Activated naive CD8-positive, alpha-beta T cell treated with anti-CD3 and anti-CD28 coated beads for 36 hours (primary cell): ENCODE measurements at regions not wholly inside any gene's neighbourhood (a gene's known extent, or its start where the extent isn't known, plus 50 kb on each side); places are given as distances from the start of the nearest gene placed in this dataset.
A peak's percentile ranks its signal among the peaks of the same experiment; 100 is the strongest.

Experiments
- DNase-seq: peaks from one replicate; pipeline ENCODE4 v3.0.0; 2021
- H3K27ac Mint-ChIP-seq: one replicate; pipeline ENCODE4 v1.8.0; 2022; ENCODE audit warnings: mild to moderate bottlenecking, moderate library complexity, mixed read lengths
- H3K27me3 Mint-ChIP-seq: one replicate; pipeline ENCODE4 v1.8.0; 2022; ENCODE audit warnings: mild to moderate bottlenecking, mixed read lengths
- H3K36me3 Mint-ChIP-seq: one replicate; pipeline ENCODE4 v1.8.0; 2021; ENCODE audit warnings: mild to moderate bottlenecking, mixed read lengths
- H3K4me1 Mint-ChIP-seq: one replicate; pipeline ENCODE4 v1.8.0; 2021; ENCODE audit warnings: mixed read lengths
- H3K4me3 Mint-ChIP-seq: one replicate; pipeline ENCODE4 v1.8.0; 2022; ENCODE audit warnings: mild to moderate bottlenecking, moderate library complexity, mixed read lengths
- H3K9me3 Mint-ChIP-seq: one replicate; pipeline ENCODE4 v1.8.0; 2022; ENCODE audit warnings: mixed read lengths

DNA sequence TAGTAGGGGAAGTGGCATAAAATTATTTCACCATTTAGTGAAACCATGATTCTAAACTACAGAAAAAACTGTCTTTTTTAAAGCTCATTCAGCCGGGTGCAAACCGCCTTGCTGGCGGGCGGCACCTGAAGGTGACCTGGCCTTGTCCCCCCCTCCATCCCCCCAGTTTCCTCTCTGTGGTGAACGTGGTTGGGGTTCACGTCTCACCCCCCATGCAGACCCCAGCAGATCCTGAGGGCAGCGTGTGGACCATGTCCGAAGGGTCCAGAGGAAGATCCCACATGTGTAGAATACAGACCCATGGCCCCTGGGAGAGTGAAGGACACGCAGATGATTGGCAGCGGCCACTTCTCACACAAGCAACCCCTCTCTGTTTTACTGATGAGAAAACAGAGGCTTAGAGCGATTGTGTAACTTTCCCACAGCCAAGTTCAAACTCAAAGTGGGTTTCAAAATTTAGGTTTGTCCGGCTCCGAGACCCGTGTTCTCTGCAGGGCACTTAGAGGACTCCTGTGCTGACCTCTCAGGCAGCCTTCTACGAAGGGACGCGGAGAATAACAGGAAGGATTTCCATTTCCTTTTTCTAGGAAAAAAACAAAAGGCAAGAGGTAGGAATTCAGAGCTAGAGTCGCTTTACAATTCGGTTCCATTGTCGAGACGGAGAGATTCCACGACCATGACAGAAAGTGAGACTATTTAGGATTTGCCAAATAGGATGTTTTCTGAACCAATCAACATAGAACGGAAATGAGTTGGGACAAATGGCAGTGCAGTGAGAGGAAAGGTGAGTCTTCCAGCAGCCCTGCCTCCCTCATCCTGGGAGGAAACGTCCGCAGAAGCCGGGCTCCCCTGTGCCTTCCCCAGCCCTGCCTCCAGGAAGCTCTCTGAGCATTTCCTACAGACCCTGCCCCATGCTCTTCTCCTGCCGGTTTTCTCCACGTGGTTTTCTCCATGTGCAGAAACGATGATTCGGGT is 67.6 kb upstream of the PITRM1 start:
- H3K27ac Mint-ChIP-seq: no peak overlapping the region
- H3K4me3 Mint-ChIP-seq: no peak overlapping the region
- DNase-seq: no peak
- H3K9me3 Mint-ChIP-seq: no peaks in the 10 kb centered on the region
- peaks cover 2% of the 10 kb centered on the region for H3K4me1 Mint-ChIP-seq
- H3K36me3 Mint-ChIP-seq: no peaks in the 10 kb centered on the region
- peaks cover 24% of the 10 kb centered on the region for H3K27me3 Mint-ChIP-seq

DNA sequence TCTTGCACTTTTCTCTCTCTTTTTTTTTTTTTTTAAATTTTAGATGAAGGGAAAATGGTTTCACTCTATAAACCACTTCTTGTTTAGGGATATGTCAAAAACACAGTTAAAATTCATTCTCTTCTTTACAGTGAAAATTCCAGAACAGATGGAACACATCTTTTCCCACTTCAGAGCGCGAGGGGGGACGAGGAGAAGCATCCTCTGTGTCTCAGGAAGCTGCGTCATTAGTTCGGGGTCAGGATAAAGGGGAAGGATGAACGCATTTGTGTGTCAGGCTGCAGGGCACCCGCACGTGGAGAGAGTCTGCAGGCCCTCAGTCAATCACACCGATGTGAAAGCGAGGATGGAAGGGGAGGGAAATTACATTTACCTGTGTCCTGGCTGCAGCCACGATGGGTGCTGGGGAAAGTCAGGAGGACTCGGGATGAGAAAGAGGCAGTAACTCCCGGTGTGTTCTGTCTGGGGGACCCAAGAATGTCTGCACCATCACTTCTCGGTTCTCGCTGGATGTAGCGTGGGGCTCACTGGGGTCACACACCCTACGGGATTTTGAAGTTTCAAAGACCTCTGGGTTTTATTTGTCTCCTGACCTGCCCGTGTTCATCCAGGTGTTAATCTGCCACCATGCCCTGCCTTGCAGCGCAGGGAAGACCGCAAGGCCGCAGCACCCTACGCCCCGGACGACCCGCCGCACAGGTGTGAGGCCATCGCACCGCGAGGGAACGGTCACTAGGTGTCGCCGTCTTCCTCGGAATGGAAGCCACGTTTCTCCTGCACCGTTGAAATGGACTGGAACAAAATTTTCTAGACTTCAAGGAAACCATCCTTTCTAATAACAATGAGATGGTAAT is 66.7 kb upstream of the PITRM1 start:
- H3K36me3 Mint-ChIP-seq: no peaks in the 10 kb centered on the region
- no peak overlapping the region for H3K27ac Mint-ChIP-seq
- H3K4me1 Mint-ChIP-seq: peaks cover 2% of the 10 kb centered on the region
- DNase-seq: peak; percentile 64
- H3K9me3 Mint-ChIP-seq: no peaks in the 10 kb centered on the region
- H3K27me3 Mint-ChIP-seq: peaks cover 28% of the 10 kb centered on the region
- H3K4me3 Mint-ChIP-seq: no peak overlapping the region

DNA sequence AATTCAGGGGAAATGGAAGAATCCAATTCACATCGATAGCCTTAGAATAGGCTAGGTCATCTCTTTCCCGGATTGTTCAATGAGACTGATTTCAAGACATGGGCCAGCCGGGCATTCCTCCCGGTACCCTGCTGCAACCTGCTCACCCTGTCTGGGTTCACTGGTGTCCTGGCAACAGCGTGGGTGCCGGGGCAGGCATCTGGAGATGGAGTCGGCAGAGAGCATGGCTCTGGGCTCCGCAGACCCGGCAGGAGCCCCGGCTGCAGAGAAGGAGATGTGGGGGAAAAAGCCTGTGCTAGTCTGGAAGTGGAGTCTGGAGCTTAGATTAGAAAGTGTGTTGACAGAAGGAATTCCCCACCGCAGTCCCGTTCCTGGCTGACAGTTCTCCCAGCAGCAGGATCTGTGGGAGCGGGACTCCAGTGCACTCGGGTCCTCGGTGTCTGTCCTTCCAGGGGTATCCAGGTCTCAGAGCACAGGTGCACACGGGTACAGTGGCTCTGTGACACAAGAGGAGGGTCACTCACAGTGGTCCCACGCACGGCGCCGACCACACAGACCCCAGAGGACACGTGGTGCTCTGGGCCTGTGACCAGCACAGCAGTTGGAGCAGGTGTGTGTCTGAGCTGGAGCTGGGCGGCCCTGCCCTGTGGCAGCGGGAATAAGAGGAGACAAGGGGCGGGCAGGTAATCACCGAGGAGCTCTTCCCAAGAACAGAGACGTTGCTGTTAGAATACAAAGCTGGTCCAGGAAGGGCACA is 65.7 kb upstream of the PITRM1 start:
- no peak overlapping the region for H3K4me3 Mint-ChIP-seq
- H3K9me3 Mint-ChIP-seq: no peaks in the 10 kb centered on the region
- H3K36me3 Mint-ChIP-seq: no peaks in the 10 kb centered on the region
- DNase-seq: no peak
- H3K4me1 Mint-ChIP-seq: peaks cover 2% of the 10 kb centered on the region
- H3K27me3 Mint-ChIP-seq: peaks cover 28% of the 10 kb centered on the region
- no peak overlapping the region for H3K27ac Mint-ChIP-seq

DNA sequence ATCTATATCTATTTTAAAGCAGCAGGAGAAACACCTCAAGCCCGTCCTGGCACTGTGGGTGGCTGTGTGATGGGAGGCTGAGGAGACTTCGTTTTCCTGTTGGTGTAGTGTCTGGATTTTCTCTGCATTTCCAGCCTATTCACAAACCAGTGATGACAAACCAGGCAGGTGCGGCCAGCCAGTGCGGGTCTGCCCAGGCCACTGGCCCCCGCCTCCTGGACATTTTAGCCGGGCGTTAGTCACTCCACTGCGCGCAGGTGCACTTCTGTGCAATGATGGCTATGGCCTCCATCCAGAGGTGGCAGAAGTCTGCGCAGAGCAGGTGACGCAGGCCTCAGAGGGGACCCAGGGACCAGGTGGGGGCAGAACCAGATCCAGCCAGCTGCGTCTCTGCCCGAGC is 64.9 kb upstream of the PITRM1 start:
- peaks cover 35% of the 10 kb centered on the region for H3K27me3 Mint-ChIP-seq
- H3K4me1 Mint-ChIP-seq: peaks cover 2% of the 10 kb centered on the region
- no peak for DNase-seq
- H3K36me3 Mint-ChIP-seq: no peaks in the 10 kb centered on the region
- no peak overlapping the region for H3K27ac Mint-ChIP-seq
- no peaks in the 10 kb centered on the region for H3K9me3 Mint-ChIP-seq
- H3K4me3 Mint-ChIP-seq: no peak overlapping the region

DNA sequence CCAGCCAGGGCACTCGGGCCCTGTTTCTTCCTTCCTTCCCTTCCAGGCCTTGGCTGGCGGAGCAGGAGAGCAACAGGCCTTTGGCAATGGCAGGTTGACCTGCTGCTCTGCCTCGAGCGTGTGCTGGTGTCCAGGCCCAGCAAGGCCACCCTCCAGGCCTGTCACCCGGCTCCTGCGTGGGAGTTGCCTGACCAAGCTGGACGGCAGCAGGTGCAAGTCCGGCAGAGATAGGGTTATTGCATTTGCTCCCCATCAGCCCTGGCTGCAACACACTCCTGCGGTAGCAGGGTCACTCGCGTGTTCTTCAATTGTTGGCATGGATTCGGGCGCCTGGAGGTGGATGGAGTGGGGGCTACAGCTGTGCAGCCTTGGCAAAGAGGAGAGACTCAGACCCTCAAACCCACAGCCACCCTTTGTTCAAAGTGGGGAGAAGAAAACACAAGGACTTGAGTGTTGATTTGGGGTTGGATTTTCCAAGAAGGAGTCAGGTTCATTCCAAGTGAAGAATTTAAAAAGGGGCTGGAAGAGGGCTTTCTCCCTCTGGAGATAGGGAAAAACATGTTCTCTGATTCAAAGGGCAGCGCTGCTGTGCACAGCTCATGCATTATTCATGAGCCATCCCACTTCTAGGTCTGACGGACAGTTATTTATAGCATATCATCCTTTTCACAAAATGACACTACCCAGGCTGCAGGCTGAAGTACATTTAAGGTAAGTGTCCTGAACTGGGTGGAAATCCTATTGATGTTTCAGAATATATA is 64.2 kb upstream of the PITRM1 start:
- DNase-seq: no peak
- no peaks in the 10 kb centered on the region for H3K9me3 Mint-ChIP-seq
- no peaks in the 10 kb centered on the region for H3K36me3 Mint-ChIP-seq
- H3K27me3 Mint-ChIP-seq: peaks cover 40% of the 10 kb centered on the region
- no peak overlapping the region for H3K4me3 Mint-ChIP-seq
- H3K4me1 Mint-ChIP-seq: peaks cover 2% of the 10 kb centered on the region
- H3K27ac Mint-ChIP-seq: no peak overlapping the region

DNA sequence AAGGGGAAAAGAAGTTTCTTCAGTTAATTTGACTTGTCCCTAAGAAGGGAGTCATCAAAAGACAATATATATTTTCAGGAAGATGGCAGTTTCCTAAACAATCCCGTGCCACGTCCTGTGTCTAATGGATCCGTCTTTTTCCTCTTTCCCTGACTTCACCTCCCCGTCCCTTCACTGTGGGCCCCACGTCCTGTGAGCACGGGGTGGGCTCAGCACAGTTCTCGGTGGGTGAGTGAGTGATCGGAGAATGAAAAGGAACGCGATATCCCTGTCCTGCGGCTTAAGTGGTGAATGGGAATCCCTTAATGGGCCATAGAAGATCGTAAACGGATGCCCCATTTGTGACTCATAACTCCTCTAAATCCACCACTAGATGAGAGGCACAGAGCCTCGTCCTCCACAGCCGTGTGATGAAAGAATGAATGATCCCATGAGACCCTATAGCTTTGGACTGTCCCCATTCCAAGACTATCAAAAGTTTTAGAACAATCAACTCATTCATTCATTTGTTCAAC is 63.5 kb upstream of the PITRM1 start:
- no peak overlapping the region for H3K27ac Mint-ChIP-seq
- no peak for DNase-seq
- peaks cover 2% of the 10 kb centered on the region for H3K4me1 Mint-ChIP-seq
- H3K9me3 Mint-ChIP-seq: no peaks in the 10 kb centered on the region
- no peak overlapping the region for H3K4me3 Mint-ChIP-seq
- no peaks in the 10 kb centered on the region for H3K36me3 Mint-ChIP-seq
- peaks cover 42% of the 10 kb centered on the region for H3K27me3 Mint-ChIP-seq

DNA sequence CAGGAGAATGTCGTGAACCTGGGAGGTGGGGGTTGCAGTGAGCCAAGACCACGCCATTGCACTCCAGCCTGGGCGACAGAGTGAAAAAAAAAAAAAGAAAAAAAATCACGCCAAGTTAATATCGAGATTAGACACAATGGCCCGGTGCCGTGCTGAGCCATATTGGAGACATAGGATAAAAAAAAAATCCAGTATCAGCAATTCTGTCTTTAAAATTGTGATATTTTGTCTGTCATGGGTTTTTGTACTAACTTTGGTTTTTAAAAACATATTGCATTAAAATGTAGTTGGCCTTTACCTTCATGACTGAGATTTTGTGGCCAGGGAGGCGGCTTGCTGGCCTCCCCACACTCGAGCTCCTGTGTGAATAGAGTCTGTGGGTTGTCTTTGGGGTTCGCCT is 62.8 kb upstream of the PITRM1 start:
- Mint-ChIP-seq H3K4me1 (peaks cover 2% of the 10 kb centered on the region), H3K27ac (no peak overlapping the region), H3K36me3 (no peaks in the 10 kb centered on the region), H3K4me3 (no peak overlapping the region), H3K9me3 (no peaks in the 10 kb centered on the region), H3K27me3 (peaks cover 42% of the 10 kb centered on the region)
- no peak for DNase-seq

DNA sequence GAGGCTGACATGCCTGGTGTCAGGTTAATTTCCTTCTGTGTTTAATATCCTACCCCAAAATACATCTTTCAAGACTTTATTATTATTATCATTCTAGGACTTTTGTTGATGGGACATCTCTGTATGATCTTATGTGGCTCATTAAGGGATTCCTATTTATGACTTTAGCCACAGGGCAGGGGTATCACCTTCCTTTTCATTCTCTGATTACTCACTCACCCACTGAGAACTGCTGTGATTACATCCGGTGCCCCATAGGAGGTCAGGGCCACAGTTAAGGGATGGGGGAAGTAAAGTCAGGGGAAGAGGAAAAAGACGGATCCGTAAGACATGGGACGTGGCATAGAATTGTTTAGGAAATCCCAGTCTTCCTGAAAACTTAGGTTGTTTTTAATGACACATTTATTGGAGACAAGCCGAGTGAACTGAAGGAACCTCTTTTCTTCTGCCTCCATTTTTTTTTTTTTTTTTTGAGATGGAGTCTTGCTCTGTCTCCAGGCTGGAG is 61.0 kb upstream of the PITRM1 start:
- Mint-ChIP-seq H3K27me3 (peaks cover 28% of the 10 kb centered on the region), H3K4me1 (peaks cover 1% of the 10 kb centered on the region), H3K27ac (no peak overlapping the region), H3K36me3 (no peaks in the 10 kb centered on the region), H3K4me3 (no peak overlapping the region), H3K9me3 (no peaks in the 10 kb centered on the region)
- no peak for DNase-seq

DNA sequence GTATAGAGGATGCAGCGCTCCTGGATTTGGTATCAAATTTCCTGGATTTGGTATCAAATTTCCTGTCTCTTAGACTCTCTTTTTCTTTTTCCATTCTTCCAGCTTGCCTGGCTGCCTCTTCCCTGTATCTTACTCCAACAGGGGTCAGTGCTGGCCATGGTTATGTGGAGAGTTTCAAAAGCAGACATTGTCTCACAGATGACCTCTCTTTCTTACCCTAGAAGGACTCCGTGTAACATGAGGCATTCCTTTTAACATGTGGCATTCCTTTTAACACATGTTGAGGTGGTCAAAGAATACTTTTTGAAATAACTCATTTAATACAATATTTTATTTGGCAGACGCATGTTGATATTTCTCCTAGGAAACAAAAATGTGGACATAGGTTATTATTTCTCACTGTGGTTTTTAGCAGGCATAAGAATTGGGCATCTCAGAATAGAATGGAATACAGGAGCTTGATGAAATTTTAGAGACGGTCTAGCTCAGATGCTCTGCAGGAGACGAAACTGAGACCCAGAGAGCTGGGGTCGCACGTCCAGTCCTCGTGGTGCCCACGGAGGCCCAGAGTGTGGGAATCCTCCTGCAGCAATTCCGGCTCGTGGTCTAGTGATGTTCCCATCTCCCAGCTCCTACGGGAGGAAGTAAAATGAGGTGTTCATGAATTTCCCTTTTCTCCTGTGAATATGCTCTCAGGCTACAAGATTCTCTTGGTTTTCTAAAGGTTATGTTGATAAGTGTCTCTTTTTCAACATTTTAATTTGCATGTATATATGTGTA is 59.6 kb upstream of the PITRM1 start:
- Mint-ChIP-seq H3K36me3 (peaks cover 2% of the 10 kb centered on the region), H3K9me3 (no peaks in the 10 kb centered on the region), H3K27ac (no peak overlapping the region), H3K4me1 (peaks cover 15% of the 10 kb centered on the region), H3K4me3 (no peak overlapping the region), H3K27me3 (peaks cover 17% of the 10 kb centered on the region)
- DNase-seq: no peak

DNA sequence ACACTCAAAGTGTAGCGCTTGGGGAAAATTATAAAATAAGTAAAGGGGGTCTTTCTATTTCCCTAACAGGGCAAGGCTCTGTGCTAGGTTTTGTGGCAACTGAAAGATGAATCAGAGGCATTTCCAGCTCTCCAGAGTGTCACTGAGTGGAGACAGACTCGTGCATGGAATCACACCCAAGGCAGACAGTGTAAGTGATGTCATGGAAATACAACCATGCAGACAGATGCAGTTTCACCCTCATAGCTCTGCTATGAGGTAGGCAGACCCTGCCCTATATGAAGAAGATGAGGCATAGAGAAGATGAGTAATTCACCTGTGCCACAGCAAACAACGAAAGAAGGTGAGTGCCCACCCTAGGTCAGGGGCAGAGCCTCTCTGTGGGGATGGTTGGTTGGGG is 57.2 kb upstream of the PITRM1 start:
- Mint-ChIP-seq H3K27ac (no peak overlapping the region), H3K9me3 (no peaks in the 10 kb centered on the region), H3K4me1 (peaks cover 16% of the 10 kb centered on the region), H3K27me3 (peaks cover 16% of the 10 kb centered on the region), H3K36me3 (peaks cover 2% of the 10 kb centered on the region), H3K4me3 (no peak overlapping the region)
- DNase-seq: no peak

DNA sequence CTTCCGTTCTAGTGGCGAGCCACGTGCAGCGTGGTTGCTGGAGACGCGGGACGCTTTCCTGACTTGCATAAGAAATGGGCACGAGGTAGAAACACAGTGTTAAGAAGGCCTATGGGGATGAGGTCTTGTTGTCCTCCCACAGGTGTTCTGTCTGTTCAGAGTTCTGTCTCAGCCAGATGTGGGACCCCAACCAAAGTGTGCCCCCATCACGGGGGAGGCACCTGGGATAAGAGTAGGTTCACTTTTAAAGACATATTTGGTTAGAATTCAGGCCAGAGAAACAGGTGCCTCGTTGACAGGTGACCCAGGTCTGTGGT is 56.0 kb upstream of the PITRM1 start:
- H3K27me3 Mint-ChIP-seq: peaks cover 13% of the 10 kb centered on the region
- peaks cover 2% of the 10 kb centered on the region for H3K36me3 Mint-ChIP-seq
- H3K4me3 Mint-ChIP-seq: no peak overlapping the region
- no peak for DNase-seq
- no peak overlapping the region for H3K27ac Mint-ChIP-seq
- H3K4me1 Mint-ChIP-seq: peaks cover 16% of the 10 kb centered on the region
- H3K9me3 Mint-ChIP-seq: no peaks in the 10 kb centered on the region

DNA sequence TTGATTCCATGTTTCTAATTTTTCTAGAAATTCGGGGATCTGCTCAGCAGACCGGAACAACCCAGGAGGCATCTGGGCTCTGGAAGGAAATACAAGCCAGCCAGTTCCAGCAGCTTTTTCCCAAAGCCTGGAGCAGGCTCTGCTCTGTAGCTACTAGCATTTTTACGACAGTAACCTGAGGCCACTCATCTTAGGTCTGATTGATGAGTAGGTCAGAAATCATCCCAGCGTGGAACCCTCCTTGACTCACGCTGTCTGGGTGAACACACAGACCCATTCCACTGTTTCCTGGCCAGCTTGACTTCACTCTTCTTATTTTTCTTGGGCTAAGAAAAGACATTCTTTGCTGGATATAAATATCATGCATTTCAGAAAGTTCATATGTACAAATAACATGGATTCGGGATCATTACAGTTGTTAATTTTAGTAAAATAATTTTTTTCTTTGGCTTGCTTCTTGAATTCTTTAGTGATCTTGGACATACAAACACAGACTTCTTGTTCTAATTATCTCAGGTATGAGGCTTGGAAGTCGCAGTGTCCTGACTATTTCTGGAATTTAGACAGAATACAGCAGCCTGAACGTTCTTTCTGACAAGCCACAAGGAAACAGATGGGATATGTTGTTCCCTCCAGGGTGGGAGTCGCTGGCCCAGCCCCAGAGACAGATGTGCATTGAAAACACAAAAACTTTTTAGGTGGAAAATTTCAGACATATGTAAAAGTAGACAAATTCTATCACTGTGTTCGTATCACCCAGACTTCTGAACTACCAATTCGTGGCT is 54.6 kb upstream of the PITRM1 start:
- Mint-ChIP-seq H3K27me3 (peaks cover 4% of the 10 kb centered on the region), H3K27ac (no peak overlapping the region), H3K4me1 (peaks cover 16% of the 10 kb centered on the region), H3K4me3 (no peak overlapping the region), H3K36me3 (peaks cover 2% of the 10 kb centered on the region), H3K9me3 (no peaks in the 10 kb centered on the region)
- no peak for DNase-seq

DNA sequence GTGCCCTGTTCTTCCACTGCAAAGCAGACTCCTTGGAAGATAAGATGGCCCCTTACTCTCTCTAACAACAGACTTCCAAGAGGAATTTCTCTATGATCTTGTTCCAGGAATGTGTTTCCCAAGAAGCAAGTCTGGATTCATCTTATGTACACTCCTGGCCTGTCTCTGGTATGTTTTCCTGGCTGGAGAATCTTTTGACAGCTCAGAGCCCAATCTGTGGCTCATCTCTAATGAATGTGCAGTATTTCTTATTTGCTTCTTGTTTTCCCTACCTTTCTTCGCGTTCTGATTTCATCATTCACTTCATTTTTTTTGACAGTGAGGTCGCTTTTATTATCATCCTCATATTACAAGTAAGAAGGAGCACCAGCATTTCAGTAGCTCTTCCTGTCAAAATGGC is 53.0 kb upstream of the PITRM1 start:
- peaks cover 2% of the 10 kb centered on the region for H3K36me3 Mint-ChIP-seq
- peaks cover 16% of the 10 kb centered on the region for H3K4me1 Mint-ChIP-seq
- H3K27me3 Mint-ChIP-seq: no peaks in the 10 kb centered on the region
- no peaks in the 10 kb centered on the region for H3K9me3 Mint-ChIP-seq
- H3K4me3 Mint-ChIP-seq: no peak overlapping the region
- DNase-seq: no peak
- H3K27ac Mint-ChIP-seq: no peak overlapping the region
